Activated CD4-positive, alpha-beta memory T cell treated with anti-CD3 and anti-CD28 coated beads for 36 hours (primary cell): ENCODE measurements at regions not wholly inside any gene's neighbourhood (a gene's known extent, or its start where the extent isn't known, plus 50 kb on each side); places are given as distances from the start of the nearest gene placed in this dataset.

Experiments used
- CTCF ChIA-PET: fragments of 350-600 bp; sonication (Branson Sonifier 250); formaldehyde crosslinking; loops from one replicate; lab custom pipeline; 2021; ENCODE audit warnings: antibody characterized with exemption, inconsistent platforms; lab: Charles Lee
- POLR2A ChIA-PET: fragments of 350-600 bp; sonication (Branson Sonifier 250); formaldehyde crosslinking; loops from one replicate; lab custom pipeline; 2021; ENCODE audit warnings: antibody characterized with exemption; lab: Charles Lee
- DNase-seq: peaks from one replicate; pipeline ENCODE4 v3.0.0-alpha.2; 2020
- H3K27ac Mint-ChIP-seq: one replicate; pipeline ENCODE4 v1.8.0; 2021; ENCODE audit warnings: mixed read lengths
- H3K27me3 Mint-ChIP-seq: one replicate; pipeline ENCODE4 v1.8.0; 2021; ENCODE audit warnings: mixed read lengths
- H3K36me3 Mint-ChIP-seq: one replicate; pipeline ENCODE4 v1.8.0; 2021; ENCODE audit warnings: mixed read lengths
- H3K4me1 Mint-ChIP-seq: one replicate; pipeline ENCODE4 v1.8.0; 2021; ENCODE audit warnings: low read depth, mixed read lengths
- H3K4me3 Mint-ChIP-seq: one replicate; pipeline ENCODE4 v1.8.0; 2021; ENCODE audit warnings: mild to moderate bottlenecking, mixed read lengths
- H3K9me3 Mint-ChIP-seq: one replicate; pipeline ENCODE4 v1.8.0; 2021; ENCODE audit warnings: mixed read lengths
- intact Hi-C: fragments of 100-400 bp; cut with micrococcal nuclease; formaldehyde crosslinking; loops from one replicate; pipeline ENCODE4 v1.15.1; 2023

GRCh38 chr5:73291873-73292272, 118.9 kb downstream of the TMEM174 start:
- intact Hi-C loops = no loop called here
- CTCF ChIA-PET = no interaction called here
- Mint-ChIP-seq H3K4me3 (no peak overlapping the region), H3K9me3 (peaks cover 8% of the 10 kb centered on the region), H3K27me3 (peaks cover 63% of the 10 kb centered on the region), H3K27ac (no peak overlapping the region), H3K36me3 (no peaks in the 10 kb centered on the region), H3K4me1 (no peaks in the 10 kb centered on the region)
- no peak for DNase-seq
- POLR2A ChIA-PET = no interaction called here

- DNase-seq = no peak
- ChIA-PET POLR2A (no interaction called here), CTCF (no interaction called here)
- intact Hi-C loops = no loop called here
- H3K4me1 Mint-ChIP-seq = no peaks in the 10 kb centered on the region
- H3K27me3 Mint-ChIP-seq = peaks cover 54% of the 10 kb centered on the region
- no peak overlapping the region for H3K4me3 Mint-ChIP-seq
- H3K27ac Mint-ChIP-seq = no peak overlapping the region
- peaks cover 11% of the 10 kb centered on the region for H3K9me3 Mint-ChIP-seq
- H3K36me3 Mint-ChIP-seq = no peaks in the 10 kb centered on the region
These were observed 117.2 kb downstream of the TMEM174 start for GRCh38 chr5:73290242-73290641.

GRCh38 chr5:73288803-73289720, 116.1 kb downstream of the TMEM174 start:
- peaks cover 11% of the 10 kb centered on the region for H3K9me3 Mint-ChIP-seq
- DNase-seq = no peak
- no peaks in the 10 kb centered on the region for H3K36me3 Mint-ChIP-seq
- intact Hi-C loops = no loop called here
- H3K4me3 Mint-ChIP-seq = no peak overlapping the region
- ChIA-PET POLR2A (no interaction called here), CTCF (no interaction called here)
- H3K27me3 Mint-ChIP-seq = peaks cover 46% of the 10 kb centered on the region
- H3K27ac Mint-ChIP-seq = no peak overlapping the region
- H3K4me1 Mint-ChIP-seq = no peaks in the 10 kb centered on the region

GRCh38 chr5:73286896-73287295, 113.9 kb downstream of the TMEM174 start:
- H3K4me1 Mint-ChIP-seq = no peaks in the 10 kb centered on the region
- peaks cover 44% of the 10 kb centered on the region for H3K27me3 Mint-ChIP-seq
- no peak overlapping the region for H3K4me3 Mint-ChIP-seq
- H3K36me3 Mint-ChIP-seq = no peaks in the 10 kb centered on the region
- H3K9me3 Mint-ChIP-seq = peaks cover 11% of the 10 kb centered on the region
- intact Hi-C loops = no loop called here
- CTCF ChIA-PET = no interaction called here
- DNase-seq = no peak
- POLR2A ChIA-PET = no interaction called here
- H3K27ac Mint-ChIP-seq = no peak overlapping the region

- H3K4me3 Mint-ChIP-seq = no peak overlapping the region
- H3K36me3 Mint-ChIP-seq = no peaks in the 10 kb centered on the region
- intact Hi-C loops = no loop called here
- H3K27me3 Mint-ChIP-seq = peaks cover 38% of the 10 kb centered on the region
- POLR2A ChIA-PET = no interaction called here
- H3K27ac Mint-ChIP-seq = no peak overlapping the region
- H3K4me1 Mint-ChIP-seq = no peaks in the 10 kb centered on the region
- CTCF ChIA-PET = no interaction called here
- peaks cover 11% of the 10 kb centered on the region for H3K9me3 Mint-ChIP-seq
- DNase-seq = no peak
These were observed 112.0 kb downstream of the TMEM174 start for GRCh38 chr5:73284985-73285384.

- Mint-ChIP-seq H3K36me3 (no peaks in the 10 kb centered on the region), H3K9me3 (peaks cover 11% of the 10 kb centered on the region), H3K27me3 (peaks cover 38% of the 10 kb centered on the region), H3K4me1 (no peaks in the 10 kb centered on the region), H3K27ac (no peak overlapping the region), H3K4me3 (no peak overlapping the region)
- DNase-seq = no peak
- CTCF ChIA-PET = no interaction called here
- POLR2A ChIA-PET = no interaction called here
- intact Hi-C loops = no loop called here
These were observed 111.3 kb downstream of the TMEM174 start for GRCh38 chr5:73284220-73284795.

GRCh38 chr5:73282923-73283322, 109.9 kb downstream of the TMEM174 start:
- no peak for DNase-seq
- peaks cover 11% of the 10 kb centered on the region for H3K9me3 Mint-ChIP-seq
- ChIA-PET POLR2A (no interaction called here), CTCF (interaction anchor here (1.2 kb wide), 1 partner anchor 16 kb away, joined by 3 read pairs; no protein-coding TSS in a partner anchor)
- H3K36me3 Mint-ChIP-seq = no peaks in the 10 kb centered on the region
- H3K27me3 Mint-ChIP-seq = peaks cover 39% of the 10 kb centered on the region
- intact Hi-C loops = no loop called here
- H3K4me1 Mint-ChIP-seq = no peaks in the 10 kb centered on the region
- H3K27ac Mint-ChIP-seq = no peak overlapping the region
- no peak overlapping the region for H3K4me3 Mint-ChIP-seq

GRCh38 chr5:73282383-73282782, 109.4 kb downstream of the TMEM174 start:
- Mint-ChIP-seq H3K4me1 (no peaks in the 10 kb centered on the region), H3K9me3 (peaks cover 8% of the 10 kb centered on the region), H3K36me3 (no peaks in the 10 kb centered on the region), H3K4me3 (no peak overlapping the region), H3K27ac (no peak overlapping the region), H3K27me3 (peaks cover 42% of the 10 kb centered on the region)
- CTCF ChIA-PET = interaction anchor here (1.2 kb wide), 1 partner anchor 15 kb away, joined by 3 read pairs; no protein-coding TSS in a partner anchor
- no peak for DNase-seq
- POLR2A ChIA-PET = no interaction called here
- intact Hi-C loops = no loop called here

- no peaks in the 10 kb centered on the region for H3K9me3 Mint-ChIP-seq
- no peak overlapping the region for H3K27ac Mint-ChIP-seq
- H3K27me3 Mint-ChIP-seq = peaks cover 39% of the 10 kb centered on the region
- intact Hi-C loops = no loop called here
- no peaks in the 10 kb centered on the region for H3K4me1 Mint-ChIP-seq
- no peaks in the 10 kb centered on the region for H3K36me3 Mint-ChIP-seq
- no peak for DNase-seq
- ChIA-PET POLR2A (no interaction called here), CTCF (interaction anchor here (0.6 kb wide), 1 partner anchor 174 kb away, joined by 3 read pairs; no protein-coding TSS in a partner anchor)
- H3K4me3 Mint-ChIP-seq = no peak overlapping the region
These were observed 108.1 kb downstream of the TMEM174 start for GRCh38 chr5:73280821-73281746.

GRCh38 chr5:73280386-73280785, 107.4 kb downstream of the TMEM174 start:
- ChIA-PET POLR2A (no interaction called here), CTCF (interaction anchor here (0.6 kb wide), 1 partner anchor 174 kb away, joined by 3 read pairs; no protein-coding TSS in a partner anchor)
- intact Hi-C loops = no loop called here
- no peak overlapping the region for H3K4me3 Mint-ChIP-seq
- H3K27me3 Mint-ChIP-seq = peaks cover 39% of the 10 kb centered on the region
- DNase-seq = no peak
- H3K4me1 Mint-ChIP-seq = no peaks in the 10 kb centered on the region
- H3K9me3 Mint-ChIP-seq = no peaks in the 10 kb centered on the region
- H3K36me3 Mint-ChIP-seq = no peaks in the 10 kb centered on the region
- H3K27ac Mint-ChIP-seq = no peak overlapping the region

- no peak for DNase-seq
- H3K36me3 Mint-ChIP-seq = no peaks in the 10 kb centered on the region
- H3K27ac Mint-ChIP-seq = no peak overlapping the region
- POLR2A ChIA-PET = no interaction called here
- CTCF ChIA-PET = no interaction called here
- peaks cover 39% of the 10 kb centered on the region for H3K27me3 Mint-ChIP-seq
- no peaks in the 10 kb centered on the region for H3K4me1 Mint-ChIP-seq
- H3K9me3 Mint-ChIP-seq = no peaks in the 10 kb centered on the region
- no peak overlapping the region for H3K4me3 Mint-ChIP-seq
- intact Hi-C loops = no loop called here
These were observed 106.8 kb downstream of the TMEM174 start for GRCh38 chr5:73279805-73280204.

GRCh38 chr5:73278693-73279092, 105.7 kb downstream of the TMEM174 start:
- no peaks in the 10 kb centered on the region for H3K4me1 Mint-ChIP-seq
- ChIA-PET POLR2A (no interaction called here), CTCF (no interaction called here)
- no peak for DNase-seq
- intact Hi-C loops = no loop called here
- H3K4me3 Mint-ChIP-seq = no peak overlapping the region
- peaks cover 36% of the 10 kb centered on the region for H3K27me3 Mint-ChIP-seq
- no peak overlapping the region for H3K27ac Mint-ChIP-seq
- no peaks in the 10 kb centered on the region for H3K36me3 Mint-ChIP-seq
- no peaks in the 10 kb centered on the region for H3K9me3 Mint-ChIP-seq
